Gastroesophageal sphincter (tissue), 4 donors: ENCODE measurements at regions not wholly inside any gene's neighbourhood (a gene's known extent, or its start where the extent isn't known, plus 50 kb on each side); places are given as distances from the start of the nearest gene placed in this dataset.

Experiments used
- ATAC-seq: fragments of 150-250 bp; one replicate; pipeline ENCODE4 v1.9.1; 2016; ENCODE audit warnings: mild to moderate bottlenecking, moderate library complexity
- H3K27ac ChIP-seq, 4 donors: fragments of 200-600 bp; sonication (generic) in 3 of 4; 1 replicate in 3 of 4; 2 replicates in 1 of 4; pipeline ENCODE4 v1.5.1; 2016 to 2019
- H3K27me3 ChIP-seq: fragments of 200-600 bp; sonication (generic); one replicate; pipeline ENCODE4 v1.5.1; 2019
- H3K36me3 ChIP-seq, 2 donors: fragments of 200-600 bp; sonication (generic); one replicate each; pipeline ENCODE4 v1.5.1; 2019; ENCODE audit warnings: control low read depth in 1 of 2
- H3K4me1 ChIP-seq, 3 donors: fragments of 200-600 bp; sonication (generic); 1 replicate in 2 of 3; 2 replicates in 1 of 3; pipeline ENCODE4 v1.5.1; 2016 to 2019; ENCODE audit warnings: control low read depth in 2 of 3
- H3K4me3 ChIP-seq, 2 donors: fragments of 200-600 bp; sonication (generic); one replicate each; pipeline ENCODE4 v1.5.1; 2019; ENCODE audit warnings: mild to moderate bottlenecking in 1 of 2, moderate library complexity in 1 of 2
- H3K9me3 ChIP-seq, 3 donors: fragments of 200-600 bp; sonication (generic); one replicate each; pipeline ENCODE4 v1.5.1; 2017 to 2019; ENCODE audit warnings: control low read depth in 2 of 3
- CTCF ChIP-seq, 4 experiments: fragments of 200-600 bp in 2 of 4; fragments of 450-650 bp in 2 of 4; sonication (generic) in 1 of 4; IDR thresholded peaks; one replicate each; pipeline ENCODE4 v1.5.1; 2017 to 2019; ENCODE audit warnings: antibody characterized with exemption in 4 of 4, mild to moderate bottlenecking in 2 of 4, moderate library complexity in 2 of 4
- EP300 ChIP-seq: sonication (generic); formaldehyde crosslinking; IDR thresholded peaks from one replicate; pipeline ENCODE4 v1.6.1; 2017; ENCODE audit warnings: antibody characterized with exemption, mild to moderate bottlenecking
- POLR2A ChIP-seq, 2 donors: fragments of 450-650 bp; IDR thresholded peaks; one replicate each; pipeline ENCODE4 v1.6.1; 2017; ENCODE audit warnings: antibody characterized with exemption in 2 of 2, mild to moderate bottlenecking in 2 of 2, moderate library complexity in 1 of 2
- POLR2AphosphoS5 ChIP-seq: sonication (generic); formaldehyde crosslinking; IDR thresholded peaks from one replicate; pipeline ENCODE4 v1.6.1; 2017; ENCODE audit warnings: antibody characterized with exemption
- WGBS, 2 donors: methylation state at CpG; one replicate each; pipeline ENCODE4 v1.1.5; 2018; ENCODE audit warnings: low coverage in 1 of 2; 5-methylcytosine and 5-hydroxymethylcytosine counted together

GRCh38 chr20:60961551-60961950 is 290.5 kb upstream of the CDH4 start:
- Histone ChIP-seq H3K27ac (no peak overlapping the region), H3K4me1 (peaks cover 0 to 22% (median 0%) of the 10 kb centered on the region in 3 donors), H3K36me3 (no peaks in the 10 kb centered on the region), H3K9me3 (no peaks in the 10 kb centered on the region), H3K27me3 (no peaks in the 10 kb centered on the region), H3K4me3 (no peak overlapping the region)
- WGBS, 2 donors = 93 to 100% methylated on average over 1 to 3 of the region's 7 CpGs
- no peak for TF ChIP-seq CTCF (IDR thresholded peaks at IDR 0.05)
- TF ChIP-seq POLR2AphosphoS5 = no peak
- no peak for TF ChIP-seq POLR2A (IDR thresholded peaks at IDR 0.05)
- no peak for TF ChIP-seq EP300
- ATAC-seq = no peak

GRCh38 chr20:60962367-60963045 is 289.6 kb upstream of the CDH4 start:
- Histone ChIP-seq H3K27me3 (no peaks in the 10 kb centered on the region), H3K36me3 (no peaks in the 10 kb centered on the region), H3K4me1 (peaks cover 0 to 22% (median 0%) of the 10 kb centered on the region in 3 donors), H3K4me3 (no peak overlapping the region), H3K9me3 (no peaks in the 10 kb centered on the region), H3K27ac (peak overlapping the region in 1 of 4 donors; percentile 33)
- ATAC-seq = no peak
- no peak for TF ChIP-seq POLR2AphosphoS5
- TF ChIP-seq CTCF (IDR thresholded peaks at IDR 0.05) = no peak
- TF ChIP-seq EP300 = no peak
- TF ChIP-seq POLR2A (IDR thresholded peaks at IDR 0.05) = no peak
- 53 to 66% methylated on average over 3 of the region's 6 CpGs for WGBS, 2 donors

- Histone ChIP-seq H3K27me3 (no peaks in the 10 kb centered on the region), H3K27ac (peak overlapping the region in 1 of 4 donors; percentile 33), H3K4me1 (peaks cover 0 to 22% (median 0%) of the 10 kb centered on the region in 3 donors), H3K4me3 (no peak overlapping the region), H3K9me3 (no peaks in the 10 kb centered on the region), H3K36me3 (no peaks in the 10 kb centered on the region)
- no peak for ATAC-seq
- 11 to 17% methylated on average over 2 to 3 of the region's 3 CpGs for WGBS, 2 donors
- TF ChIP-seq EP300 (no peak), POLR2AphosphoS5 (no peak), POLR2A (IDR thresholded peaks at IDR 0.05) (no peak), CTCF (IDR thresholded peaks at IDR 0.05) (no peak)
Measured at GRCh38 chr20:60963146-60963545, 288.9 kb upstream of the CDH4 start.

- Histone ChIP-seq H3K27ac (no peak overlapping the region), H3K4me1 (peaks cover 0 to 22% (median 0%) of the 10 kb centered on the region in 3 donors), H3K36me3 (no peaks in the 10 kb centered on the region), H3K9me3 (no peaks in the 10 kb centered on the region), H3K4me3 (no peak overlapping the region), H3K27me3 (no peaks in the 10 kb centered on the region)
- WGBS, 2 donors = 60% methylated on average over 2 of the region's 4 CpGs; no CpG with 5 or more reads in 1 of the 2 donors
- TF ChIP-seq EP300 (no peak), POLR2A (IDR thresholded peaks at IDR 0.05) (no peak), POLR2AphosphoS5 (no peak), CTCF (IDR thresholded peaks at IDR 0.05) (no peak)
- no peak for ATAC-seq
Measured at GRCh38 chr20:60964911-60965310, 287.1 kb upstream of the CDH4 start.

- H3K4me3 ChIP-seq = no peak overlapping the region
- H3K4me1 ChIP-seq = peaks cover 0 to 22% (median 0%) of the 10 kb centered on the region in 3 donors
- 79 to 83% methylated on average over 8 of the region's 9 CpGs for WGBS, 2 donors
- H3K27ac ChIP-seq = no peak overlapping the region
- TF ChIP-seq POLR2A (IDR thresholded peaks at IDR 0.05) (no peak), CTCF (IDR thresholded peaks at IDR 0.05) (no peak), EP300 (no peak), POLR2AphosphoS5 (no peak)
- H3K9me3 ChIP-seq = no peaks in the 10 kb centered on the region
- no peaks in the 10 kb centered on the region for H3K27me3 ChIP-seq
- ATAC-seq = no peak
- H3K36me3 ChIP-seq = no peaks in the 10 kb centered on the region
Measured at GRCh38 chr20:60966031-60966430, 286.0 kb upstream of the CDH4 start.
